ENCODE measurements at regions not wholly inside any gene's neighbourhood (a gene's known extent, or its start where the extent isn't known, plus 50 kb on each side); places are given as distances from the start of the nearest gene placed in this dataset.

- Histone ChIP-seq H3K36me3 (ENCODE audit: control insufficient read depth, insufficient read depth, low read length) (no peaks in the 10 kb centered on the region), H3K4me1 (ENCODE audit: control insufficient read depth, insufficient read depth, low read length) (no peaks in the 10 kb centered on the region), H3K27ac (ENCODE audit: low read depth, low read length) (no peak overlapping the region), H3K27me3 (ENCODE audit: control insufficient read depth, insufficient read depth, low read length) (no peaks in the 10 kb centered on the region), H3K9ac (ENCODE audit: low read length) (no peak overlapping the region), H3K4me3 (ENCODE audit: low read length) (no peak overlapping the region)
Measured at GRCh38 chr16:73143002-73143401, 95.1 kb upstream of the ZFHX3 start.

GRCh38 chr16:73142053-73142854 is 94.3 kb upstream of the ZFHX3 start:
- Histone ChIP-seq H3K4me3 (ENCODE audit: low read length) (no peak overlapping the region), H3K27ac (ENCODE audit: low read depth, low read length) (no peak overlapping the region), H3K4me1 (ENCODE audit: control insufficient read depth, insufficient read depth, low read length) (no peaks in the 10 kb centered on the region), H3K27me3 (ENCODE audit: control insufficient read depth, insufficient read depth, low read length) (no peaks in the 10 kb centered on the region), H3K9ac (ENCODE audit: low read length) (no peak overlapping the region), H3K36me3 (ENCODE audit: control insufficient read depth, insufficient read depth, low read length) (no peaks in the 10 kb centered on the region)

- Histone ChIP-seq H3K9ac (ENCODE audit: low read length) (no peak overlapping the region), H3K36me3 (ENCODE audit: control insufficient read depth, insufficient read depth, low read length) (no peaks in the 10 kb centered on the region), H3K27ac (ENCODE audit: low read depth, low read length) (no peak overlapping the region), H3K4me1 (ENCODE audit: control insufficient read depth, insufficient read depth, low read length) (no peaks in the 10 kb centered on the region), H3K4me3 (ENCODE audit: low read length) (no peak overlapping the region), H3K27me3 (ENCODE audit: control insufficient read depth, insufficient read depth, low read length) (no peaks in the 10 kb centered on the region)
Measured at GRCh38 chr16:73140929-73141328, 93.0 kb upstream of the ZFHX3 start.

GRCh38 chr16:73131156-73131862 is 83.4 kb upstream of the ZFHX3 start:
- Histone ChIP-seq H3K9ac (ENCODE audit: low read length) (no peak overlapping the region), H3K4me3 (ENCODE audit: low read length) (no peak overlapping the region), H3K27ac (ENCODE audit: low read depth, low read length) (no peak overlapping the region), H3K27me3 (ENCODE audit: control insufficient read depth, insufficient read depth, low read length) (no peaks in the 10 kb centered on the region), H3K4me1 (ENCODE audit: control insufficient read depth, insufficient read depth, low read length) (no peaks in the 10 kb centered on the region), H3K36me3 (ENCODE audit: control insufficient read depth, insufficient read depth, low read length) (no peaks in the 10 kb centered on the region)

- no peak overlapping the region for H3K4me3 ChIP-seq (ENCODE audit: low read length)
- H3K4me1 ChIP-seq (ENCODE audit: control insufficient read depth, insufficient read depth, low read length) = no peaks in the 10 kb centered on the region
- no peaks in the 10 kb centered on the region for H3K36me3 ChIP-seq (ENCODE audit: control insufficient read depth, insufficient read depth, low read length)
- H3K27me3 ChIP-seq (ENCODE audit: control insufficient read depth, insufficient read depth, low read length) = no peaks in the 10 kb centered on the region
- H3K9ac ChIP-seq (ENCODE audit: low read length) = no peak overlapping the region
- no peak overlapping the region for H3K27ac ChIP-seq (ENCODE audit: low read depth, low read length)
Measured at GRCh38 chr16:73129455-73129854, 81.5 kb upstream of the ZFHX3 start.

GRCh38 chr16:73126525-73126853 is 78.6 kb upstream of the ZFHX3 start:
- Histone ChIP-seq H3K4me3 (ENCODE audit: low read length) (no peak overlapping the region), H3K27ac (ENCODE audit: low read depth, low read length) (no peak overlapping the region), H3K36me3 (ENCODE audit: control insufficient read depth, insufficient read depth, low read length) (no peaks in the 10 kb centered on the region), H3K9ac (ENCODE audit: low read length) (no peak overlapping the region), H3K4me1 (ENCODE audit: control insufficient read depth, insufficient read depth, low read length) (no peaks in the 10 kb centered on the region), H3K27me3 (ENCODE audit: control insufficient read depth, insufficient read depth, low read length) (no peaks in the 10 kb centered on the region)

GRCh38 chr16:73125850-73126524 is 78.1 kb upstream of the ZFHX3 start:
- H3K4me1 ChIP-seq (ENCODE audit: control insufficient read depth, insufficient read depth, low read length) = no peaks in the 10 kb centered on the region
- no peak overlapping the region for H3K27ac ChIP-seq (ENCODE audit: low read depth, low read length)
- H3K9ac ChIP-seq (ENCODE audit: low read length) = no peak overlapping the region
- H3K27me3 ChIP-seq (ENCODE audit: control insufficient read depth, insufficient read depth, low read length) = no peaks in the 10 kb centered on the region
- H3K36me3 ChIP-seq (ENCODE audit: control insufficient read depth, insufficient read depth, low read length) = no peaks in the 10 kb centered on the region
- H3K4me3 ChIP-seq (ENCODE audit: low read length) = no peak overlapping the region

GRCh38 chr16:73124665-73125375 is 76.9 kb upstream of the ZFHX3 start:
- H3K4me1 ChIP-seq (ENCODE audit: control insufficient read depth, insufficient read depth, low read length) = no peaks in the 10 kb centered on the region

GRCh38 chr16:73124097-73124652 is 76.2 kb upstream of the ZFHX3 start:
- H3K36me3 ChIP-seq (ENCODE audit: control insufficient read depth, insufficient read depth, low read length) = no peaks in the 10 kb centered on the region
- no peaks in the 10 kb centered on the region for H3K4me1 ChIP-seq (ENCODE audit: control insufficient read depth, insufficient read depth, low read length)
- no peak overlapping the region for H3K4me3 ChIP-seq (ENCODE audit: low read length)
- no peaks in the 10 kb centered on the region for H3K27me3 ChIP-seq (ENCODE audit: control insufficient read depth, insufficient read depth, low read length)
- no peak overlapping the region for H3K27ac ChIP-seq (ENCODE audit: low read depth, low read length)
- no peak overlapping the region for H3K9ac ChIP-seq (ENCODE audit: low read length)

More at GRCh38 chr16:73124665-73125375, 76.9 kb upstream of the ZFHX3 start:
- no peak overlapping the region for H3K27ac ChIP-seq (ENCODE audit: low read depth, low read length)
- H3K36me3 ChIP-seq (ENCODE audit: control insufficient read depth, insufficient read depth, low read length) = no peaks in the 10 kb centered on the region
- H3K4me3 ChIP-seq (ENCODE audit: low read length) = no peak overlapping the region
- no peak overlapping the region for H3K9ac ChIP-seq (ENCODE audit: low read length)
- no peaks in the 10 kb centered on the region for H3K27me3 ChIP-seq (ENCODE audit: control insufficient read depth, insufficient read depth, low read length)

- no peak overlapping the region for H3K4me3 ChIP-seq (ENCODE audit: low read length)
- no peaks in the 10 kb centered on the region for H3K36me3 ChIP-seq (ENCODE audit: control insufficient read depth, insufficient read depth, low read length)
- H3K27ac ChIP-seq (ENCODE audit: low read depth, low read length) = no peak overlapping the region
- no peaks in the 10 kb centered on the region for H3K4me1 ChIP-seq (ENCODE audit: control insufficient read depth, insufficient read depth, low read length)
- H3K9ac ChIP-seq (ENCODE audit: low read length) = no peak overlapping the region
- H3K27me3 ChIP-seq (ENCODE audit: control insufficient read depth, insufficient read depth, low read length) = no peaks in the 10 kb centered on the region
Measured at GRCh38 chr16:73122604-73123391, 74.9 kb upstream of the ZFHX3 start.

- H3K4me1 ChIP-seq (ENCODE audit: control insufficient read depth, insufficient read depth, low read length) = no peaks in the 10 kb centered on the region
- H3K4me3 ChIP-seq (ENCODE audit: low read length) = no peak overlapping the region
- no peak overlapping the region for H3K9ac ChIP-seq (ENCODE audit: low read length)
- no peaks in the 10 kb centered on the region for H3K36me3 ChIP-seq (ENCODE audit: control insufficient read depth, insufficient read depth, low read length)
- no peaks in the 10 kb centered on the region for H3K27me3 ChIP-seq (ENCODE audit: control insufficient read depth, insufficient read depth, low read length)
- no peak overlapping the region for H3K27ac ChIP-seq (ENCODE audit: low read depth, low read length)
Measured at GRCh38 chr16:73116576-73116975, 68.6 kb upstream of the ZFHX3 start.
